ENCODE measurements at regions not wholly inside any gene's neighbourhood (a gene's known extent, or its start where the extent isn't known, plus 50 kb on each side); places are given as distances from the start of the nearest gene placed in this dataset.

- intact Hi-C loops (cut with DNase I; ENCODE audit: low total_unique reads) (no loop called here), in situ Hi-C loops (cut with MboI; ENCODE audit: low sequenced_read_pairs in 4 of 4) (no loop called here)
- no peak for ATAC-seq
- Histone ChIP-seq H3K9me3 (no peaks in the 10 kb centered on the region), H3K27me3 (peaks cover 0 to 3% (median 0%) of the 10 kb centered on the region in 3 donors), H3K4me1 (no peaks in the 10 kb centered on the region), H3K27ac (no peak overlapping the region), H3K4me3 (no peak overlapping the region), H3K36me3 (no peaks in the 10 kb centered on the region)
- no peak for DNase-seq
- TF ChIP-seq CTCF (IDR thresholded peaks at IDR 0.05 in 4 of 5, conservative IDR thresholded peaks at IDR 0.05 in 1 of 5) (no peak), POLR2A (IDR thresholded peaks at IDR 0.05) (no peak)
Observed at GRCh38 chr3:117443014-117443413, 733.4 kb downstream of the TUSC7 start.

- Histone ChIP-seq H3K9me3 (no peaks in the 10 kb centered on the region), H3K27ac (no peak overlapping the region), H3K4me3 (no peak overlapping the region), H3K27me3 (peaks cover 0 to 3% (median 0%) of the 10 kb centered on the region in 3 donors), H3K4me1 (no peaks in the 10 kb centered on the region), H3K36me3 (no peaks in the 10 kb centered on the region)
- intact Hi-C loops (cut with DNase I; ENCODE audit: low total_unique reads) = no loop called here
- DNase-seq (no peak), ATAC-seq (no peak)
- no peak for TF ChIP-seq POLR2A (IDR thresholded peaks at IDR 0.05)
- no peak for TF ChIP-seq CTCF (IDR thresholded peaks at IDR 0.05 in 4 of 5, conservative IDR thresholded peaks at IDR 0.05 in 1 of 5)
- in situ Hi-C loops (cut with MboI; ENCODE audit: low sequenced_read_pairs in 4 of 4) = no loop called here
Observed at GRCh38 chr3:117444175-117444574, 734.6 kb downstream of the TUSC7 start.

- intact Hi-C loops (cut with DNase I; ENCODE audit: low total_unique reads) (no loop called here), in situ Hi-C loops (cut with MboI; ENCODE audit: low sequenced_read_pairs in 4 of 4) (no loop called here)
- Histone ChIP-seq H3K4me3 (no peak overlapping the region), H3K36me3 (no peaks in the 10 kb centered on the region), H3K4me1 (no peaks in the 10 kb centered on the region), H3K27me3 (no peaks in the 10 kb centered on the region), H3K27ac (no peak overlapping the region), H3K9me3 (no peaks in the 10 kb centered on the region)
- TF ChIP-seq POLR2A (IDR thresholded peaks at IDR 0.05) = no peak
- no peak for TF ChIP-seq CTCF (IDR thresholded peaks at IDR 0.05 in 4 of 5, conservative IDR thresholded peaks at IDR 0.05 in 1 of 5)
- DNase-seq = no peak
- no peak for ATAC-seq
Observed at GRCh38 chr3:117447419-117447818, 737.8 kb downstream of the TUSC7 start.

GRCh38 chr3:117450026-117450425, 740.4 kb downstream of the TUSC7 start:
- DNase-seq = no peak
- Histone ChIP-seq H3K27me3 (no peaks in the 10 kb centered on the region), H3K36me3 (no peaks in the 10 kb centered on the region), H3K4me3 (no peak overlapping the region), H3K4me1 (no peaks in the 10 kb centered on the region), H3K27ac (no peak overlapping the region), H3K9me3 (no peaks in the 10 kb centered on the region)
- intact Hi-C loops (cut with DNase I; ENCODE audit: low total_unique reads) = no loop called here
- ATAC-seq = no peak
- TF ChIP-seq CTCF (IDR thresholded peaks at IDR 0.05 in 4 of 5, conservative IDR thresholded peaks at IDR 0.05 in 1 of 5) (no peak), POLR2A (IDR thresholded peaks at IDR 0.05) (no peak)
- in situ Hi-C loops (cut with MboI; ENCODE audit: low sequenced_read_pairs in 4 of 4) = no loop called here

- H3K4me1 ChIP-seq = no peaks in the 10 kb centered on the region
- no peaks in the 10 kb centered on the region for H3K9me3 ChIP-seq
- TF ChIP-seq CTCF (IDR thresholded peaks at IDR 0.05 in 4 of 5, conservative IDR thresholded peaks at IDR 0.05 in 1 of 5) (no peak), POLR2A (IDR thresholded peaks at IDR 0.05) (no peak)
- intact Hi-C loops (cut with DNase I; ENCODE audit: low total_unique reads) (no loop called here), in situ Hi-C loops (cut with MboI; ENCODE audit: low sequenced_read_pairs in 4 of 4) (no loop called here)
- no peaks in the 10 kb centered on the region for H3K27me3 ChIP-seq
- no peaks in the 10 kb centered on the region for H3K36me3 ChIP-seq
- ATAC-seq = no peak
- no peak overlapping the region for H3K4me3 ChIP-seq
- DNase-seq = no peak
- no peak overlapping the region for H3K27ac ChIP-seq
Observed at GRCh38 chr3:117454254-117454653, 744.7 kb downstream of the TUSC7 start.

Measured in gastrocnemius medialis (tissue), 4 donors.